C4-2B (cell line): ENCODE measurements at regions not wholly inside any gene's neighbourhood (a gene's known extent, or its start where the extent isn't known, plus 50 kb on each side); places are given as distances from the start of the nearest gene placed in this dataset.
"Not testable (repeated sequence)": the region's sequence is repeated elsewhere in the genome, so short reads cannot be mapped to it uniquely, and the experiment has no call there.

Experiments
- H3K27ac ChIP-seq: fragments of 450-650 bp; 2 replicates; pipeline ENCODE4 v1.5.1; 2017
- CTCF ChIP-seq: fragments of 450-650 bp; conservative IDR thresholded peaks from 2 replicates; pipeline ENCODE4 v1.5.1; 2017; ENCODE audit warnings: mild to moderate bottlenecking
- ZFX ChIP-seq: fragments of 450-650 bp; IDR thresholded peaks from 2 replicates; pipeline ENCODE4 v1.6.1; 2017

GRCh38 chr2:45102579-45103117, 93.4 kb upstream of the SIX2 start:
- no peak overlapping the region for H3K27ac ChIP-seq
- TF ChIP-seq CTCF, result no peak
- no peak for TF ChIP-seq ZFX

GRCh38 chr2:45102141-45102540, 92.9 kb upstream of the SIX2 start:
- TF ChIP-seq ZFX (no peak), CTCF (no peak)
- no peak overlapping the region for H3K27ac ChIP-seq

- no peak overlapping the region for H3K27ac ChIP-seq
- TF ChIP-seq CTCF (no peak), ZFX (no peak)
Measured at GRCh38 chr2:45096996-45097395, 87.7 kb upstream of the SIX2 start.

- H3K27ac ChIP-seq, result not testable (repeated sequence)
Measured at GRCh38 chr2:45096038-45096437, 86.8 kb upstream of the SIX2 start.

GRCh38 chr2:45093663-45094062, 84.4 kb upstream of the SIX2 start:
- TF ChIP-seq CTCF (no peak), ZFX (no peak)
- no peak overlapping the region for H3K27ac ChIP-seq

- H3K27ac ChIP-seq, result no peak overlapping the region
- no peak for TF ChIP-seq ZFX
- no peak for TF ChIP-seq CTCF
Measured at GRCh38 chr2:45093181-45093580, 83.9 kb upstream of the SIX2 start.

- no peak overlapping the region for H3K27ac ChIP-seq
- TF ChIP-seq CTCF (no peak), ZFX (no peak)
Measured at GRCh38 chr2:45089554-45090261, 80.5 kb upstream of the SIX2 start.

GRCh38 chr2:45085487-45085886, 76.2 kb upstream of the SIX2 start:
- TF ChIP-seq CTCF (no peak), ZFX (no peak)
- H3K27ac ChIP-seq, result no peak overlapping the region
